Panc1 (cell line): ENCODE measurements at regions not wholly inside any gene's neighbourhood (a gene's known extent, or its start where the extent isn't known, plus 50 kb on each side); places are given as distances from the start of the nearest gene placed in this dataset.

ENCODE experiments used
- SIN3A ChIP-seq: IDR thresholded peaks from 2 replicates; pipeline ENCODE4 v1.6.1; 2012; ENCODE audit warnings: low read depth, mild to moderate bottlenecking, low read length, moderate library complexity, borderline replicate concordance; ENCODE audit not compliant: insufficient read depth
- TF ChIP-seq, protein P1 (sequence below): fragments of 450-650 bp; IDR thresholded peaks from 2 replicates; pipeline ENCODE4 v1.5.1; 2017; ENCODE audit warnings: mild to moderate bottlenecking

- TF ChIP-seq, protein P1, sequence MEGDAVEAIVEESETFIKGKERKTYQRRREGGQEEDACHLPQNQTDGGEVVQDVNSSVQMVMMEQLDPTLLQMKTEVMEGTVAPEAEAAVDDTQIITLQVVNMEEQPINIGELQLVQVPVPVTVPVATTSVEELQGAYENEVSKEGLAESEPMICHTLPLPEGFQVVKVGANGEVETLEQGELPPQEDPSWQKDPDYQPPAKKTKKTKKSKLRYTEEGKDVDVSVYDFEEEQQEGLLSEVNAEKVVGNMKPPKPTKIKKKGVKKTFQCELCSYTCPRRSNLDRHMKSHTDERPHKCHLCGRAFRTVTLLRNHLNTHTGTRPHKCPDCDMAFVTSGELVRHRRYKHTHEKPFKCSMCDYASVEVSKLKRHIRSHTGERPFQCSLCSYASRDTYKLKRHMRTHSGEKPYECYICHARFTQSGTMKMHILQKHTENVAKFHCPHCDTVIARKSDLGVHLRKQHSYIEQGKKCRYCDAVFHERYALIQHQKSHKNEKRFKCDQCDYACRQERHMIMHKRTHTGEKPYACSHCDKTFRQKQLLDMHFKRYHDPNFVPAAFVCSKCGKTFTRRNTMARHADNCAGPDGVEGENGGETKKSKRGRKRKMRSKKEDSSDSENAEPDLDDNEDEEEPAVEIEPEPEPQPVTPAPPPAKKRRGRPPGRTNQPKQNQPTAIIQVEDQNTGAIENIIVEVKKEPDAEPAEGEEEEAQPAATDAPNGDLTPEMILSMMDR: no peak
- no peak for TF ChIP-seq SIN3A
These were observed 62.6 kb upstream of the C1GALT1 start for GRCh38 chr7:7119729-7120128.
